SK-N-SH (cell line): ENCODE measurements at regions not wholly inside any gene's neighbourhood (a gene's known extent, or its start where the extent isn't known, plus 50 kb on each side); places are given as distances from the start of the nearest gene placed in this dataset.

Source experiments
- CTCF ChIA-PET: fragments of 300-600, 350-600 bp; formaldehyde crosslinking; extraction: SDS; loops from one replicate; lab custom pipeline; 2021; lab: Yijun Ruan, JAX
- POLR2A ChIA-PET: fragments of 350-600 bp; sonication (Branson Sonifier 250); formaldehyde crosslinking; extraction: SDS; loops from one replicate; lab custom pipeline; 2020; ENCODE audit warnings: antibody characterized with exemption, inconsistent platforms; lab: Yijun Ruan, JAX
- DNase-seq: peaks from one replicate; pipeline ENCODE4 v3.0.0; 2012
- H2AFZ ChIP-seq: fragments of 200-600 bp; sonication (generic); 2 replicates; pipeline ENCODE4 v1.8.1; 2016; ENCODE audit warnings: antibody characterized with exemption, mild to moderate bottlenecking, low read depth
- H3F3A ChIP-seq: fragments of 200-600 bp; sonication (generic); replicated peaks from 2 replicates; pipeline ENCODE3; 2016; ENCODE audit warnings: antibody characterized with exemption, mild to moderate bottlenecking; ENCODE audit not compliant: insufficient read depth
- H3K27ac ChIP-seq, 2 experiments: fragments of 200-500 bp in 1 of 2; fragments of 200-600 bp in 1 of 2; sonication (Bioruptor generic) in 1 of 2; sonication (generic), shearing (Covaris generic) in 1 of 2; 2 replicates each; pipeline versions ENCODE4 v1.5.1 to v1.6.1; 2014 to 2016; ENCODE audit warnings: low read depth in 2 of 2, inconsistent platforms in 1 of 2, low read length in 1 of 2, mild to moderate bottlenecking in 1 of 2, mixed read lengths in 1 of 2
- H3K27me3 ChIP-seq: fragments of 200-600 bp; sonication (generic), shearing (Covaris generic); 2 replicates; pipeline ENCODE4 v1.6.1; 2016; ENCODE audit warnings: mixed run types; ENCODE audit not compliant: insufficient read depth
- H3K36me3 ChIP-seq, 2 experiments: fragments of 200-500 bp in 1 of 2; fragments of 200-600 bp in 1 of 2; sonication (Bioruptor generic) in 1 of 2; sonication (generic) in 1 of 2; replicated peaks in 1 of 2; 2 replicates each; pipeline versions ENCODE3 to v1.5.1; 2014 to 2016; ENCODE audit warnings: low read length in 1 of 2, mild to moderate bottlenecking in 1 of 2; ENCODE audit not compliant: insufficient read depth in 2 of 2, control insufficient read depth in 1 of 2
- H3K4me1 ChIP-seq, 2 experiments: fragments of 200-500 bp in 1 of 2; fragments of 200-600 bp in 1 of 2; sonication (Bioruptor generic) in 1 of 2; sonication (generic), shearing (Covaris generic) in 1 of 2; 2 replicates each; pipeline versions ENCODE4 v1.5.1 to v1.6.1; 2014 to 2016; ENCODE audit warnings: low read depth in 1 of 2, low read length in 1 of 2, mixed run types in 1 of 2; ENCODE audit not compliant: insufficient read depth in 2 of 2, control insufficient read depth in 1 of 2
- H3K4me2 ChIP-seq: fragments of 200-600 bp; sonication (generic), shearing (Covaris generic); 2 replicates; pipeline ENCODE4 v1.6.1; 2017; ENCODE audit warnings: mixed run types
- H3K4me3 ChIP-seq, 2 experiments: fragments of 200-500 bp in 1 of 2; fragments of 200-600 bp in 1 of 2; sonication (Bioruptor generic) in 1 of 2; sonication (generic), shearing (Covaris generic) in 1 of 2; 2 replicates each; pipeline versions ENCODE4 v1.5.1 to v1.8.1; 2014 to 2016; ENCODE audit warnings: low read depth in 2 of 2, inconsistent platforms in 1 of 2, low read length in 1 of 2, mild to moderate bottlenecking in 1 of 2, mixed read lengths in 1 of 2, moderate library complexity in 1 of 2
- H3K79me2 ChIP-seq: fragments of 200-600 bp; sonication (generic); 2 replicates; pipeline ENCODE4 v1.8.1; 2017; ENCODE audit warnings: mild to moderate bottlenecking; ENCODE audit not compliant: insufficient read depth
- H3K9ac ChIP-seq: fragments of 200-600 bp; sonication (generic); 2 replicates; pipeline ENCODE4 v1.6.1; 2017; ENCODE audit warnings: mixed run types
- H3K9me2 ChIP-seq: fragments of 200-600 bp; sonication (generic); 2 replicates; pipeline ENCODE4 v1.6.1; 2017; ENCODE audit warnings: mixed run types
- H3K9me3 ChIP-seq: fragments of 200-600 bp; sonication (generic); 2 replicates; pipeline ENCODE4 v1.6.1; 2017; ENCODE audit warnings: mixed run types, mild to moderate bottlenecking, moderate library complexity
- H4K20me1 ChIP-seq: fragments of 200-600 bp; sonication (generic); 2 replicates; pipeline ENCODE4 v1.6.1; 2017; ENCODE audit warnings: mild to moderate bottlenecking, mixed run types; ENCODE audit not compliant: insufficient read depth
- CTCF ChIP-seq: fragments of 200-600 bp; sonication (generic); IDR thresholded peaks from 2 replicates; pipeline ENCODE4 v1.6.1; 2017; ENCODE audit warnings: antibody characterized with exemption, mild to moderate bottlenecking, moderate library complexity
- ELF1 ChIP-seq: IDR thresholded peaks from 2 replicates; pipeline ENCODE4 v1.4.0; 2012
- EP300 ChIP-seq, 2 experiments: IDR thresholded peaks; 2 replicates each; pipeline versions ENCODE4 v1.4.0 to v1.6.1; 2012; ENCODE audit warnings: borderline replicate concordance in 1 of 2, low read depth in 1 of 2, low read length in 1 of 2
- FOSL2 ChIP-seq: IDR thresholded peaks from 2 replicates; pipeline ENCODE4 v1.4.0; 2012; ENCODE audit warnings: low read depth, mild to moderate bottlenecking, moderate library complexity, borderline replicate concordance
- FOXJ3 ChIP-seq: sonication (generic); formaldehyde crosslinking; IDR thresholded peaks from 2 replicates; pipeline ENCODE4 v1.5.1; 2020; ENCODE audit warnings: mild to moderate bottlenecking, missing genetic modification reagents
- GATA2 ChIP-seq: sonication (generic); formaldehyde crosslinking; IDR thresholded peaks from 2 replicates; pipeline ENCODE4 v1.5.0; 2020; ENCODE audit warnings: mild to moderate bottlenecking, missing genetic modification reagents
- MEF2A ChIP-seq: IDR thresholded peaks from 2 replicates; pipeline ENCODE4 v1.4.0; 2012; ENCODE audit warnings: low read depth, borderline replicate concordance
- PBX3 ChIP-seq: IDR thresholded peaks from 2 replicates; pipeline ENCODE4; 2012
- POLR2AphosphoS5 ChIP-seq: IDR thresholded peaks from 2 replicates; pipeline ENCODE4 v1.6.1; 2012; ENCODE audit warnings: low read depth, low read length
- RAD21 ChIP-seq: IDR thresholded peaks from 2 replicates; pipeline ENCODE4 v1.6.1; 2012; ENCODE audit warnings: mild to moderate bottlenecking, low read length
- RFX5 ChIP-seq: IDR thresholded peaks from 2 replicates; pipeline ENCODE4 v1.6.1; 2012; ENCODE audit warnings: mild to moderate bottlenecking, improper control_type of control experiment, low read length
- RXRA ChIP-seq: IDR thresholded peaks from 2 replicates; pipeline ENCODE4 v1.4.0; 2012; ENCODE audit warnings: low read depth, mild to moderate bottlenecking, borderline replicate concordance
- SMC3 ChIP-seq: IDR thresholded peaks from 2 replicates; pipeline ENCODE4 v1.6.1; 2012; ENCODE audit warnings: low read depth, low read length, improper control_type of control experiment
- TAF1 ChIP-seq: IDR thresholded peaks from 2 replicates; pipeline ENCODE4 v1.6.1; 2012; ENCODE audit warnings: low read depth, mild to moderate bottlenecking, low read length, moderate library complexity, borderline replicate concordance
- TCF12 ChIP-seq: IDR thresholded peaks from 2 replicates; pipeline ENCODE4 v1.4.0; 2012
- YY1 ChIP-seq: IDR thresholded peaks from 2 replicates; pipeline ENCODE4 v1.4.0; 2012; ENCODE audit warnings: low read depth, mild to moderate bottlenecking
- ZBTB33 ChIP-seq: IDR thresholded peaks from 2 replicates; pipeline ENCODE4 v1.4.0; 2012; ENCODE audit warnings: low read depth, borderline replicate concordance
- WGBS: methylation state at CpG from one replicate; pipeline ENCODE4 v1.1.6; 2017; ENCODE audit warnings: low lambda C conversion rate; 5-methylcytosine and 5-hydroxymethylcytosine counted together
- TF ChIP-seq, protein P1 (sequence below): fragments of 150-350 bp; IDR thresholded peaks from 2 replicates; pipeline ENCODE4 v1.6.1; 2017; ENCODE audit warnings: antibody characterized with exemption, low read length, low read depth, borderline replicate concordance

DNA sequence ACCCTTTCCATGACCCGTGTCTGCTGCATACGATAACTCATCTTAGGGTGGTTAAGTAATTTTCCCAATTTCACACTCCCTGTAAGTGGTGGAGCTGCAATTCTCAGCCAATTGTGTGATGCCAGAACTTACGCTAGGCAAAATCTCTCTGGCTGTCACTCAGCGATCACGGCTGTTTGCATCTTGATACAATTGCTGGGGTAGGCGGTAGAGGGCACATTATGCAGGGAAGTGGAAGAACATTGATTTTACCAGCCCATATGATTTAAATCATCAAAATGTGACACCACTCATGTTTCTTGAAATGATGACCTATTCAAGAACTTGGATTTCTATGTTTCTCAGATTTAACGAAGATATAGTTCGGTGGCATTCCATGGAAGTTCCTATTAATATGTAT is 108.7 kb upstream of the ADARB2 start:
- no peak for DNase-seq
- Histone ChIP-seq H3K36me3 (no peaks in the 10 kb centered on the region), H3K9me2 (no peaks in the 10 kb centered on the region), H3K9me3 (peaks cover 4% of the 10 kb centered on the region; the same call in 1 of the 2 replicates), H3K79me2 (no peaks in the 10 kb centered on the region), H3K4me3 (no peak overlapping the region)
- POLR2A ChIA-PET = no interaction called here
- no peak for TF ChIP-seq FOXJ3
- TF ChIP-seq YY1 = no peak
- TF ChIP-seq, protein P1, sequence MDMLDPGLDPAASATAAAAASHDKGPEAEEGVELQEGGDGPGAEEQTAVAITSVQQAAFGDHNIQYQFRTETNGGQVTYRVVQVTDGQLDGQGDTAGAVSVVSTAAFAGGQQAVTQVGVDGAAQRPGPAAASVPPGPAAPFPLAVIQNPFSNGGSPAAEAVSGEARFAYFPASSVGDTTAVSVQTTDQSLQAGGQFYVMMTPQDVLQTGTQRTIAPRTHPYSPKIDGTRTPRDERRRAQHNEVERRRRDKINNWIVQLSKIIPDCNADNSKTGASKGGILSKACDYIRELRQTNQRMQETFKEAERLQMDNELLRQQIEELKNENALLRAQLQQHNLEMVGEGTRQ = no peak
- TF ChIP-seq ELF1 = no peak
- no peak for TF ChIP-seq MEF2A
- no peak for TF ChIP-seq RAD21
- TF ChIP-seq POLR2AphosphoS5 = no peak
- no peak for TF ChIP-seq SMC3
- TF ChIP-seq FOSL2 = no peak
- no peak for TF ChIP-seq TCF12
- TF ChIP-seq EP300 (IDR thresholded peaks at IDR 0.05; ENCODE audit: borderline replicate concordance in 1 of 2, low read depth in 1 of 2, low read length in 1 of 2) = no peak
- TF ChIP-seq, all 33 proteins: peak for 0
- no peaks in the 10 kb centered on the region for H3F3A ChIP-seq
- WGBS = 66% methylated on average over 8 of the region's 8 CpGs
- no peaks in the 10 kb centered on the region for H3K27me3 ChIP-seq
- H3K27ac ChIP-seq = no peak overlapping the region
- no peaks in the 10 kb centered on the region for H3K4me1 ChIP-seq
- CTCF ChIA-PET = no interaction called here
- H3K9ac ChIP-seq = no peak overlapping the region
- H3K4me2 ChIP-seq = no peak overlapping the region
- no peak overlapping the region for H2AFZ ChIP-seq
- H4K20me1 ChIP-seq = no peaks in the 10 kb centered on the region

DNA sequence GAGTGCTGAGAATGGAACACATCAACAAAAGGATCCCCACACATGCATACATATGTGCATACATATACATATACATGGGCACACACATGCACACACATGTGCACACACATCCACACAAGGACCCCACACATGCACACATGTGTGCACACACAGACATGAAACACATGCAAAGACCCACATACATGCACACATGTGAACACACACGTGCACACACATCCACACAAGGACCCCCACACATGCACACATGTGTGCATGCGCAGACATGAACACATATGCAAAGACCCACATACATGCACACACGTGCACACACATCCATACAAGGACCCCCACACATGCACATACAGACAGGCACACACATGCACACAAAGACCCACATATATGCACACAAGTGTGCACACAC is 104.4 kb upstream of the ADARB2 start:
- Histone ChIP-seq H3K36me3 (no peaks in the 10 kb centered on the region), H3K9me2 (no peaks in the 10 kb centered on the region), H3K27ac (no peak overlapping the region), H3K4me1 (no peaks in the 10 kb centered on the region), H2AFZ (no peak overlapping the region), H3K9ac (no peak overlapping the region), H3K4me2 (no peak overlapping the region), H3K79me2 (no peaks in the 10 kb centered on the region), H3K27me3 (no peaks in the 10 kb centered on the region), H4K20me1 (no peaks in the 10 kb centered on the region), H3K9me3 (no peaks in the 10 kb centered on the region), H3F3A (no peaks in the 10 kb centered on the region), H3K4me3 (no peak overlapping the region)
- no peak for DNase-seq
- POLR2A ChIA-PET = no interaction called here
- CTCF ChIA-PET = no interaction called here
- no peak for TF ChIP-seq RAD21
- no peak for TF ChIP-seq ZBTB33
- no peak for TF ChIP-seq PBX3
- no peak for TF ChIP-seq FOXJ3
- no peak for TF ChIP-seq MEF2A
- TF ChIP-seq RFX5 = no peak
- TF ChIP-seq CTCF = no peak
- TF ChIP-seq TAF1 = no peak
- no peak for TF ChIP-seq GATA2 (CRISPR knock-in tag)
- no peak for TF ChIP-seq RXRA
- 33% methylated on average over 3 of the region's 3 CpGs for WGBS
